Peyer's patch (tissue), 4 donors: ENCODE measurements at regions not wholly inside any gene's neighbourhood (a gene's known extent, or its start where the extent isn't known, plus 50 kb on each side); places are given as distances from the start of the nearest gene placed in this dataset.

ENCODE experiments used
- POLR2A ChIP-seq, 2 donors: fragments of 450-650 bp; IDR thresholded peaks; one replicate each; pipeline ENCODE4 v1.5.1; 2017; ENCODE audit warnings: antibody characterized with exemption in 2 of 2, mild to moderate bottlenecking in 2 of 2, moderate library complexity in 2 of 2
- TF ChIP-seq, protein P1 (sequence below), 6 experiments: fragments of 450-650 bp in 4 of 6; fragments of 200-600 bp in 2 of 6; sonication (generic) in 1 of 6; IDR thresholded peaks; one replicate each; pipeline ENCODE4 v1.5.1; 2017 to 2019; ENCODE audit warnings: antibody characterized with exemption in 6 of 6, mild to moderate bottlenecking in 3 of 6, moderate library complexity in 1 of 6

DNA sequence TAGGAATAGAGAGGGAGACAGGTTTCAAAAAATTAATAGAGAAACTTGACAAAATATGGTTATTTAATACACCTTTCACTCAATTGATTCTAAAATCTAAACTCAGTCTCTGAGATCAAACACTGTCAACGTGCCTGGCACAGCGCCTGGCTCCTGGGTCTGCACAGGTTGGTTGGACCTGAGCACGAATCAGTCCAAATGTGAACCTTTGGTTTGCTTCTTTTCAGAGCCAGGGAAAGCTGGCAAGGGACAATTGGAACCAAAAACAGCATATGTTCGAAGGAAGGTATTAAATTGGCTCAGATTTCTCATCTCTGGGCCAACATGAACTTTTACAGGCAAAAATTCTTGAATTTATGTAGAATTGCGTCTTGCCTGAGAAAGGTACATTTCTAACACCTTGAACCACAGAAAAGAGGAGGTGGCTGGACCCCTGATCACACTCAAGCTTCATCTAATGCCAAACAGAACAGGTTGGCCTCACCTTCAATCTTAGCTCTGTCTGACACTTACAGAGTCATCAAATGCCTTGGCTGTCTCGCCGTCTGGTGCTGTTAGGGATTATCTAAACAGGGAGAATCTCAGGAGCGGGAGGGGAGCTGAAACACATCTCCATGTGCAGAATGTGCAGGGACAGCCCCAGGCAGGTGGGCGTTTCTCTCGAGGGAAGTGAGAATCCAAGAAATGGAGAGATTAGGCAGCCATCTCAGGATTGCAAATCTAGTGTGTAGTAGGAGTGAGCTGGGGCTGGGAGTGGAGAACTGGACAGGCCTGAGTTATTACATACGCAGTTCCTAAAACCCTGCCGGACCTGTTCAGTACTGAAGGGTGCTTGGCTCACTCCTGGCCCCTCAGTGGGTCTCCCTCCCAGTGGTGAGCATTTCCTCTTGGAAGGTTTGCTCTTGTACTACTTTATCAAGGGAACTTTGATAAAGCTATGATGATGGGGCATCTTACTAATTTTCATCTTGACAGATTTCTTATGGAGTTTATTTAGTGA is 442.2 kb upstream of the B3GAT1 start:
- TF ChIP-seq, protein P1, sequence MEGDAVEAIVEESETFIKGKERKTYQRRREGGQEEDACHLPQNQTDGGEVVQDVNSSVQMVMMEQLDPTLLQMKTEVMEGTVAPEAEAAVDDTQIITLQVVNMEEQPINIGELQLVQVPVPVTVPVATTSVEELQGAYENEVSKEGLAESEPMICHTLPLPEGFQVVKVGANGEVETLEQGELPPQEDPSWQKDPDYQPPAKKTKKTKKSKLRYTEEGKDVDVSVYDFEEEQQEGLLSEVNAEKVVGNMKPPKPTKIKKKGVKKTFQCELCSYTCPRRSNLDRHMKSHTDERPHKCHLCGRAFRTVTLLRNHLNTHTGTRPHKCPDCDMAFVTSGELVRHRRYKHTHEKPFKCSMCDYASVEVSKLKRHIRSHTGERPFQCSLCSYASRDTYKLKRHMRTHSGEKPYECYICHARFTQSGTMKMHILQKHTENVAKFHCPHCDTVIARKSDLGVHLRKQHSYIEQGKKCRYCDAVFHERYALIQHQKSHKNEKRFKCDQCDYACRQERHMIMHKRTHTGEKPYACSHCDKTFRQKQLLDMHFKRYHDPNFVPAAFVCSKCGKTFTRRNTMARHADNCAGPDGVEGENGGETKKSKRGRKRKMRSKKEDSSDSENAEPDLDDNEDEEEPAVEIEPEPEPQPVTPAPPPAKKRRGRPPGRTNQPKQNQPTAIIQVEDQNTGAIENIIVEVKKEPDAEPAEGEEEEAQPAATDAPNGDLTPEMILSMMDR (IDR thresholded peaks at IDR 0.05), result no peak
- TF ChIP-seq POLR2A (IDR thresholded peaks at IDR 0.05), result no peak
